ENCODE measurements at regions not wholly inside any gene's neighbourhood (a gene's known extent, or its start where the extent isn't known, plus 50 kb on each side); places are given as distances from the start of the nearest gene placed in this dataset.

GRCh38 chr12:127886827-127887226 lies 380.1 kb upstream of the TMEM132C start:
- no peak overlapping the region for H3K27ac ChIP-seq (ENCODE audit: low read length)
- Mint-ChIP-seq H3K4me1 (no peaks in the 10 kb centered on the region), H3K27me3 (ENCODE audit: low read depth in 2 of 2) (no peaks in the 10 kb centered on the region), H3K9me3 (peaks cover 2 to 4% of the 10 kb centered on the region in 2 donors), H3K4me3 (no peak overlapping the region), H3K36me3 (no peaks in the 10 kb centered on the region), H3K27ac (no peak overlapping the region)
- no peaks in the 10 kb centered on the region for H3K9me3 ChIP-seq (ENCODE audit: control insufficient read depth, insufficient read depth, low read length)
- H3K4me1 ChIP-seq (ENCODE audit: control insufficient read depth, insufficient read depth, low read length) = no peaks in the 10 kb centered on the region
- H3K4me3 ChIP-seq (ENCODE audit: low read length) = no peak overlapping the region
- no peaks in the 10 kb centered on the region for H3K36me3 ChIP-seq (ENCODE audit: control insufficient read depth, insufficient read depth, low read length)
- intact Hi-C loops (cut with micrococcal nuclease) = no loop called here
- no peak for TF ChIP-seq CTCF (IDR thresholded peaks at IDR 0.05)
- no peaks in the 10 kb centered on the region for H3K27me3 ChIP-seq (ENCODE audit: control insufficient read depth, insufficient read depth, low read length)
- ATAC-seq (no peak), DNase-seq (no peak)
- 82% methylated on average over 1 of the region's 1 CpG for WGBS (ENCODE audit: insufficient coverage)

GRCh38 chr12:127888943-127889719 lies 377.8 kb upstream of the TMEM132C start:
- H3K4me3 ChIP-seq (ENCODE audit: low read length) = no peak overlapping the region
- WGBS (ENCODE audit: insufficient coverage) = 89% methylated on average over 4 of the region's 4 CpGs
- H3K9me3 Mint-ChIP-seq = peaks cover 2 to 4% of the 10 kb centered on the region in 2 donors
- H3K4me3 Mint-ChIP-seq = no peak overlapping the region
- no peaks in the 10 kb centered on the region for H3K27me3 Mint-ChIP-seq (ENCODE audit: low read depth in 2 of 2)
- H3K4me1 ChIP-seq (ENCODE audit: control insufficient read depth, insufficient read depth, low read length) = no peaks in the 10 kb centered on the region
- intact Hi-C loops (cut with micrococcal nuclease) = no loop called here
- H3K36me3 ChIP-seq (ENCODE audit: control insufficient read depth, insufficient read depth, low read length) = no peaks in the 10 kb centered on the region
- no peaks in the 10 kb centered on the region for H3K27me3 ChIP-seq (ENCODE audit: control insufficient read depth, insufficient read depth, low read length)
- no peaks in the 10 kb centered on the region for H3K36me3 Mint-ChIP-seq
- no peak overlapping the region for H3K27ac Mint-ChIP-seq
- H3K27ac ChIP-seq (ENCODE audit: low read length) = no peak overlapping the region
- no peaks in the 10 kb centered on the region for H3K4me1 Mint-ChIP-seq
- no peaks in the 10 kb centered on the region for H3K9me3 ChIP-seq (ENCODE audit: control insufficient read depth, insufficient read depth, low read length)
- no peak for TF ChIP-seq CTCF (IDR thresholded peaks at IDR 0.05)
- DNase-seq (no peak), ATAC-seq (no peak)

- H3K27me3 Mint-ChIP-seq (ENCODE audit: low read depth in 2 of 2) = no peaks in the 10 kb centered on the region
- no peak overlapping the region for H3K4me3 ChIP-seq (ENCODE audit: low read length)
- no peak for ATAC-seq
- H3K27me3 ChIP-seq (ENCODE audit: control insufficient read depth, insufficient read depth, low read length) = no peaks in the 10 kb centered on the region
- H3K4me1 ChIP-seq (ENCODE audit: control insufficient read depth, insufficient read depth, low read length) = no peaks in the 10 kb centered on the region
- peaks cover 2% of the 10 kb centered on the region in 2 donors for H3K9me3 Mint-ChIP-seq
- intact Hi-C loops (cut with micrococcal nuclease) = no loop called here
- H3K4me1 Mint-ChIP-seq = no peaks in the 10 kb centered on the region
- H3K36me3 Mint-ChIP-seq = no peaks in the 10 kb centered on the region
- no peak overlapping the region for H3K4me3 Mint-ChIP-seq
- DNase-seq = no peak
- no peak overlapping the region for H3K27ac ChIP-seq (ENCODE audit: low read length)
- H3K9me3 ChIP-seq (ENCODE audit: control insufficient read depth, insufficient read depth, low read length) = no peaks in the 10 kb centered on the region
- no peak for TF ChIP-seq CTCF (IDR thresholded peaks at IDR 0.05)
- H3K36me3 ChIP-seq (ENCODE audit: control insufficient read depth, insufficient read depth, low read length) = no peaks in the 10 kb centered on the region
- WGBS (ENCODE audit: insufficient coverage) = 71% methylated on average over 8 of the region's 8 CpGs
- no peak overlapping the region for H3K27ac Mint-ChIP-seq
Observed at GRCh38 chr12:127893895-127894609, 372.9 kb upstream of the TMEM132C start.

Data from natural killer cell (primary cell).